WERI-Rb-1 (cell line): ENCODE measurements at regions not wholly inside any gene's neighbourhood (a gene's known extent, or its start where the extent isn't known, plus 50 kb on each side); places are given as distances from the start of the nearest gene placed in this dataset.

Experiments
- DNase-seq: peaks from one replicate; pipeline ENCODE4 v3.0.0-alpha.2; 2020
- H3K27ac ChIP-seq: fragments of 250-450 bp; sonication (Bioruptor Pico); 2 replicates; pipeline ENCODE4 v1.5.1; 2020; ENCODE audit warnings: mild to moderate bottlenecking, moderate library complexity
- H3K27me3 ChIP-seq: fragments of 250-450 bp; sonication (Bioruptor Pico); 2 replicates; pipeline ENCODE4 v1.5.1; 2021; ENCODE audit warnings: mild to moderate bottlenecking, low read depth, moderate library complexity; ENCODE audit not compliant: insufficient read depth, severe bottlenecking
- H3K36me3 ChIP-seq: fragments of 250-450 bp; sonication (Bioruptor Pico); 2 replicates; pipeline ENCODE4 v1.5.1; 2020; ENCODE audit warnings: mild to moderate bottlenecking, moderate library complexity
- H3K4me3 ChIP-seq: 2 replicates; pipeline ENCODE4 v1.5.1; 2011; ENCODE audit warnings: low read depth, mild to moderate bottlenecking, control low read depth, low read length
- H3K9me3 ChIP-seq: fragments of 250-450 bp; sonication (Bioruptor Pico); 2 replicates; pipeline ENCODE4 v1.5.1; 2021; ENCODE audit warnings: mild to moderate bottlenecking, moderate library complexity; ENCODE audit not compliant: severe bottlenecking
- CTCF ChIP-seq: IDR thresholded peaks from 2 replicates; pipeline ENCODE4 v1.5.1; 2011; ENCODE audit warnings: low read depth, mild to moderate bottlenecking, control low read depth, inconsistent platforms, low read length

GRCh38 chr16:25434064-25434463, 176.4 kb upstream of the ZKSCAN2 start:
- H3K27me3 ChIP-seq = no peaks in the 10 kb centered on the region
- H3K27ac ChIP-seq = no peak overlapping the region
- no peak overlapping the region for H3K4me3 ChIP-seq
- H3K9me3 ChIP-seq = no peaks in the 10 kb centered on the region
- H3K36me3 ChIP-seq = no peaks in the 10 kb centered on the region
- TF ChIP-seq CTCF = no peak
- no peak for DNase-seq

GRCh38 chr16:25433388-25433787, 175.7 kb upstream of the ZKSCAN2 start:
- no peaks in the 10 kb centered on the region for H3K36me3 ChIP-seq
- H3K27me3 ChIP-seq = no peaks in the 10 kb centered on the region
- no peak for DNase-seq
- no peak for TF ChIP-seq CTCF
- no peaks in the 10 kb centered on the region for H3K9me3 ChIP-seq
- H3K4me3 ChIP-seq = no peak overlapping the region
- H3K27ac ChIP-seq = no peak overlapping the region

- H3K36me3 ChIP-seq = no peaks in the 10 kb centered on the region
- TF ChIP-seq CTCF = no peak
- H3K4me3 ChIP-seq = no peak overlapping the region
- no peak overlapping the region for H3K27ac ChIP-seq
- no peak for DNase-seq
- H3K27me3 ChIP-seq = no peaks in the 10 kb centered on the region
- H3K9me3 ChIP-seq = no peaks in the 10 kb centered on the region
Observed at GRCh38 chr16:25431472-25431871, 173.8 kb upstream of the ZKSCAN2 start.

GRCh38 chr16:25426829-25427228, 169.2 kb upstream of the ZKSCAN2 start:
- Histone ChIP-seq H3K36me3 (no peaks in the 10 kb centered on the region), H3K27ac (no peak overlapping the region), H3K27me3 (no peaks in the 10 kb centered on the region), H3K4me3 (no peak overlapping the region), H3K9me3 (no peaks in the 10 kb centered on the region)
- no peak for DNase-seq
- no peak for TF ChIP-seq CTCF

GRCh38 chr16:25419681-25420080, 162.0 kb upstream of the ZKSCAN2 start:
- TF ChIP-seq CTCF = no peak
- DNase-seq = no peak
- no peaks in the 10 kb centered on the region for H3K27me3 ChIP-seq
- H3K36me3 ChIP-seq = no peaks in the 10 kb centered on the region
- no peak overlapping the region for H3K27ac ChIP-seq
- no peaks in the 10 kb centered on the region for H3K9me3 ChIP-seq
- H3K4me3 ChIP-seq = no peak overlapping the region

- Histone ChIP-seq H3K27ac (no peak overlapping the region), H3K9me3 (no peaks in the 10 kb centered on the region), H3K36me3 (no peaks in the 10 kb centered on the region), H3K27me3 (no peaks in the 10 kb centered on the region), H3K4me3 (no peak overlapping the region)
- DNase-seq = no peak
- no peak for TF ChIP-seq CTCF
Observed at GRCh38 chr16:25419153-25419552, 161.5 kb upstream of the ZKSCAN2 start.
